ENCODE measurements at regions not wholly inside any gene's neighbourhood (a gene's known extent, or its start where the extent isn't known, plus 50 kb on each side); places are given as distances from the start of the nearest gene placed in this dataset.

DNA sequence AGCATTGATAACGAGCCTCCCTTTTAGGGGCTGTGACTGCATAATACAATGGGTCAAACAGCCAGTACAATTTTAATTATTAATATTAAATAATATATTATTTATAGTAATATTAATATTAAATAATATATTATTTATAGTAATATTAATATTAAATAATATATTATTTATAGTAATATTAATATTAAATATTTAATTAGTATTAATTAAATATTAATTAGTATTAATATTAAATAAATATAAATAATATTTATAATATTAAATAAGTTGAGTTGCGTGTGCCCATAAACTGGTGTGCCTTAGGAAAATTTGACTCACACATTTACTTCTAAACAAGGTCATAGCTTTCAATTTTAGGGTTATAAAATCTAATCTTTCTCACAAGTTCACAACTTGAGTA lies 509.3 kb upstream of the RGS18 start:
- in situ Hi-C loops (cut with HindIII; ENCODE audit: low pct_unique_long_range_greater_than_20kb, low sequenced_read_pairs) (no loop called here), intact Hi-C loops (cut with micrococcal nuclease; ENCODE audit: unreplicated experiment) (no loop called here)
- no peak overlapping the region for H3K27ac ChIP-seq (ENCODE audit: low read length)
- no peaks in the 10 kb centered on the region; the same call in 1 of the 2 replicates for H3K9me3 ChIP-seq (ENCODE audit: control insufficient read depth, insufficient read depth, low read depth, low read length)
- TF ChIP-seq, protein P1, sequence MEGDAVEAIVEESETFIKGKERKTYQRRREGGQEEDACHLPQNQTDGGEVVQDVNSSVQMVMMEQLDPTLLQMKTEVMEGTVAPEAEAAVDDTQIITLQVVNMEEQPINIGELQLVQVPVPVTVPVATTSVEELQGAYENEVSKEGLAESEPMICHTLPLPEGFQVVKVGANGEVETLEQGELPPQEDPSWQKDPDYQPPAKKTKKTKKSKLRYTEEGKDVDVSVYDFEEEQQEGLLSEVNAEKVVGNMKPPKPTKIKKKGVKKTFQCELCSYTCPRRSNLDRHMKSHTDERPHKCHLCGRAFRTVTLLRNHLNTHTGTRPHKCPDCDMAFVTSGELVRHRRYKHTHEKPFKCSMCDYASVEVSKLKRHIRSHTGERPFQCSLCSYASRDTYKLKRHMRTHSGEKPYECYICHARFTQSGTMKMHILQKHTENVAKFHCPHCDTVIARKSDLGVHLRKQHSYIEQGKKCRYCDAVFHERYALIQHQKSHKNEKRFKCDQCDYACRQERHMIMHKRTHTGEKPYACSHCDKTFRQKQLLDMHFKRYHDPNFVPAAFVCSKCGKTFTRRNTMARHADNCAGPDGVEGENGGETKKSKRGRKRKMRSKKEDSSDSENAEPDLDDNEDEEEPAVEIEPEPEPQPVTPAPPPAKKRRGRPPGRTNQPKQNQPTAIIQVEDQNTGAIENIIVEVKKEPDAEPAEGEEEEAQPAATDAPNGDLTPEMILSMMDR (IDR thresholded peaks at IDR 0.05) = no peak
- TF ChIP-seq SIN3A (IDR thresholded peaks at IDR 0.05; ENCODE audit: borderline replicate concordance, insufficient read depth, low read depth, low read length) (no peak), TCF7L2 (IDR thresholded peaks at IDR 0.05; ENCODE audit: low read depth, low read length) (no peak), POLR2AphosphoS5 (IDR thresholded peaks at IDR 0.05; ENCODE audit: low read depth, low read length) (no peak)
- TF ChIP-seq, protein P2, sequence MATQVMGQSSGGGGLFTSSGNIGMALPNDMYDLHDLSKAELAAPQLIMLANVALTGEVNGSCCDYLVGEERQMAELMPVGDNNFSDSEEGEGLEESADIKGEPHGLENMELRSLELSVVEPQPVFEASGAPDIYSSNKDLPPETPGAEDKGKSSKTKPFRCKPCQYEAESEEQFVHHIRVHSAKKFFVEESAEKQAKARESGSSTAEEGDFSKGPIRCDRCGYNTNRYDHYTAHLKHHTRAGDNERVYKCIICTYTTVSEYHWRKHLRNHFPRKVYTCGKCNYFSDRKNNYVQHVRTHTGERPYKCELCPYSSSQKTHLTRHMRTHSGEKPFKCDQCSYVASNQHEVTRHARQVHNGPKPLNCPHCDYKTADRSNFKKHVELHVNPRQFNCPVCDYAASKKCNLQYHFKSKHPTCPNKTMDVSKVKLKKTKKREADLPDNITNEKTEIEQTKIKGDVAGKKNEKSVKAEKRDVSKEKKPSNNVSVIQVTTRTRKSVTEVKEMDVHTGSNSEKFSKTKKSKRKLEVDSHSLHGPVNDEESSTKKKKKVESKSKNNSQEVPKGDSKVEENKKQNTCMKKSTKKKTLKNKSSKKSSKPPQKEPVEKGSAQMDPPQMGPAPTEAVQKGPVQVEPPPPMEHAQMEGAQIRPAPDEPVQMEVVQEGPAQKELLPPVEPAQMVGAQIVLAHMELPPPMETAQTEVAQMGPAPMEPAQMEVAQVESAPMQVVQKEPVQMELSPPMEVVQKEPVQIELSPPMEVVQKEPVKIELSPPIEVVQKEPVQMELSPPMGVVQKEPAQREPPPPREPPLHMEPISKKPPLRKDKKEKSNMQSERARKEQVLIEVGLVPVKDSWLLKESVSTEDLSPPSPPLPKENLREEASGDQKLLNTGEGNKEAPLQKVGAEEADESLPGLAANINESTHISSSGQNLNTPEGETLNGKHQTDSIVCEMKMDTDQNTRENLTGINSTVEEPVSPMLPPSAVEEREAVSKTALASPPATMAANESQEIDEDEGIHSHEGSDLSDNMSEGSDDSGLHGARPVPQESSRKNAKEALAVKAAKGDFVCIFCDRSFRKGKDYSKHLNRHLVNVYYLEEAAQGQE (IDR thresholded peaks at IDR 0.05; ENCODE audit: insufficient read depth in 1 of 2, low read depth in 2 of 2, low read length in 1 of 2) = no peak
- H3K36me3 ChIP-seq (ENCODE audit: control insufficient read depth, insufficient read depth, low read length) = no peaks in the 10 kb centered on the region
- ChIA-PET CTCF (no interaction called here), POLR2A (no interaction called here)
- no peaks in the 10 kb centered on the region for H3K27me3 ChIP-seq (ENCODE audit: control insufficient read depth, insufficient read depth, low read length)
- ATAC-seq = no peak
- H3K4me3 ChIP-seq (ENCODE audit: low read depth in 2 of 2, low read length in 2 of 2) = no peak overlapping the region
- DNase-seq (ENCODE audit: low read depth, low spot score) = no peak
- BruUV-seq (replicated peaks) = no TSS peak
- H3K4me1 ChIP-seq (ENCODE audit: control insufficient read depth, insufficient read depth, low read length) = no peaks in the 10 kb centered on the region

DNA sequence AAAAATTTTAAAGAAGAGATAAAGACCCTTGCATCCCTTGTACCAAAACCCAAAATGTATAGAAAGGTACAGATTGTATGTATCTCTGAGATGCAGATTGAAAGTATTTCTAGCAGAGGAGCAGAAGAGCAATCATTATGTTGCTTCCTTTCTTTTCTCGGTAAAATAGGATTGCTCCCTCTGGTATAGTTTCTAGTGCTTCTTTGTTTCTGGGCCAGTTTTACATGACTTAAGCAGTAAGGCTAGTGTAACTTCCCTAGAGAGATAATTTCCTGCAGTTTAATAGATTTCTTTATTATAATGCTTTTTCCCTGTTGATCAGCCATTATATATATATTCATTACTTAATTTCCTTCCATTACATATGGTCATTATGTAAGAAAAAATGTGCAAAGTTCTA lies 496.2 kb upstream of the RGS18 start:
- ATAC-seq (no peak), DNase-seq (ENCODE audit: low read depth, low spot score) (no peak)
- no peak for TF ChIP-seq SIN3A (IDR thresholded peaks at IDR 0.05; ENCODE audit: borderline replicate concordance, insufficient read depth, low read depth, low read length)
- TF ChIP-seq, protein P2 (IDR thresholded peaks at IDR 0.05; ENCODE audit: insufficient read depth in 1 of 2, low read depth in 2 of 2, low read length in 1 of 2) = no peak
- TF ChIP-seq, protein P1 (IDR thresholded peaks at IDR 0.05) = no peak
- POLR2A ChIA-PET = no interaction called here
- Histone ChIP-seq H3K36me3 (ENCODE audit: control insufficient read depth, insufficient read depth, low read length) (no peaks in the 10 kb centered on the region), H3K27me3 (ENCODE audit: control insufficient read depth, insufficient read depth, low read length) (no peaks in the 10 kb centered on the region), H3K4me1 (ENCODE audit: control insufficient read depth, insufficient read depth, low read length) (no peaks in the 10 kb centered on the region), H3K27ac (ENCODE audit: low read length) (no peak overlapping the region), H3K4me3 (ENCODE audit: low read depth in 2 of 2, low read length in 2 of 2) (no peak overlapping the region), H3K9me3 (ENCODE audit: control insufficient read depth, insufficient read depth, low read depth, low read length) (no peaks in the 10 kb centered on the region)
- in situ Hi-C loops (cut with HindIII; ENCODE audit: low pct_unique_long_range_greater_than_20kb, low sequenced_read_pairs) (no loop called here), intact Hi-C loops (cut with micrococcal nuclease; ENCODE audit: unreplicated experiment) (no loop called here)
- CTCF ChIA-PET = no interaction called here
- no TSS peak for BruUV-seq (replicated peaks)
